HG02610 (cell line): ENCODE measurements at regions not wholly inside any gene's neighbourhood (a gene's known extent, or its start where the extent isn't known, plus 50 kb on each side); places are given as distances from the start of the nearest gene placed in this dataset.
"Not testable (repeated sequence)": the region's sequence is repeated elsewhere in the genome, so short reads cannot be mapped to it uniquely, and the experiment has no call there.

Experiments
- ATAC-seq: cut with Tn5 transposase; IDR thresholded peaks from one replicate; pipeline ENCODE4 v1.9.1; 2021; ENCODE audit warnings: mild to moderate bottlenecking, moderate library complexity; ENCODE audit not compliant: unreplicated experiment

DNA sequence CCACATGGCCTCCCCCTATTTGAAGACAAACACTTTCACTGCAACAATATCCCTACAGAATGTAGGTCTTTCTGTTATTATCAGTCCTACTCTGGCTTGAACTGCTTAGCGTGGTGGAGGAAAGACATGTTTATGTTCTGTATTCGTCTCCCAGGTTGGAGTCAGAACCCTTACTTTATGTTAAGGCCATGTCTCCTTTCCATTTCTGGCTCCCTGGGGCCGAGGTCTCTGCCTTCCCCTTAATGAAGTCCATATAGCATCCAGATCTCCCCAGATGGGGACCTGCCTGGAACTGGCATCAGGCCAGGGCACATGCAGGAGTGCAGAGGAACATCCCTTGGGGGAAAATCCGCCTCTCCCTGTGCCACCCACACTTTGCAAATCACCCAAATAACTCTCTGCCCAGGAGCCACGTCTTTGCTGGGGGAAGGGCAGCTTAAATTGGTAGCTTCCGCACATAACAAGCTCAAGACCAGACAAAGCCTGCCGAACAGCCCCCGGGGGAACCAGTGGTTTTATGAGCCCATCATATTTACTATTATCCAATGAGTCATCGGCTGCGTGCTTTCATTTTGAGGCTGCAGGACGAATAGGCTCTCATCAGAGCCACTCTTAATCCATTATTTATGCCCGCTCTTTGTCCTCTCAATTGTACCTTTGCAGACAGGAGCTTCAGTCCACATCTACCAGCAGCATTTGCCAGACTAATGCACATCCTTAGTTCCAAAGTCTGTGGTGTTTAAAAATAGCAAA is 237.0 kb downstream of the UACA start:
- ATAC-seq, result no peak

- no peak for ATAC-seq
These were observed 237.8 kb downstream of the UACA start for GRCh38 chr15:70525551-70525950.

GRCh38 chr15:70524470-70524869 is 238.9 kb downstream of the UACA start:
- no peak for ATAC-seq

DNA sequence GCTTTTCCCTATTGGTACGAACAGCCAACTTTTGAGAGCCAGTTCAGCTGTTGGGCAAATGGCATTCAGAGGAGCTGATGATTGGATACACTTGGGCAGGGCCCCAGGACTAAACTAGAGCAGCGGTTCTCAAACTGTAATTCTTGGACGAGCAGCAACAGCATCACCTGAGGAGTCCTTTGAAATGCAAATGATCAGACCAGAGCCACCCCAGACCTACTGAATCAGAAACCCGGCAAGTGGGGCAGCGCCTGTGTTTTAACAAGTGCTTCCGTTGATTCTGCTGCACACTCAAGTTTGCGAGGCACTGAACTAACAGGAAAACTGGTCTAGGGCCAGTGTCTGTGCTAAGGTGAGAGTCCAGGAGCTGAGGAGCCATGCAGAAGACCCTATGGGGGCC is 239.7 kb downstream of the UACA start:
- no peak for ATAC-seq

DNA sequence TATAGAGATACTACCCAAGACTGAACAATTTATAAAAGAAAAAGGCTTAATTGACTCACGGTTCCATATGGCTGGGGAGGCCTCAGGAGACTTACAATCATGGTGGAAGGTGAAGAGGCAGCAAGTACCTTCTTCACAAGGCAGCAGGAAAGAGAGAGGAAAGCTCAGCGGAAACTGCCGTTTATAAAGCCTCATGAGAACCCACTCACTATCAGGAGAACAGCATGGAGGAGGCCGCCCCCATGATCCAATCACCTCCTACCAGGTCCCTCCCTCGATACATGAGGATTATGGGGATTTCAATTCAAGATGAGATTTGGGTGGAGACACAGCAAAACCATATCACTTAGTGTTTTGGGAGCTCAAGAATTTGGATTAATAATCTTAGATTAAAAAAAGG is 240.2 kb downstream of the UACA start:
- ATAC-seq, result no peak

- ATAC-seq, result no peak
These were observed 240.9 kb downstream of the UACA start for GRCh38 chr15:70522323-70522966.

DNA sequence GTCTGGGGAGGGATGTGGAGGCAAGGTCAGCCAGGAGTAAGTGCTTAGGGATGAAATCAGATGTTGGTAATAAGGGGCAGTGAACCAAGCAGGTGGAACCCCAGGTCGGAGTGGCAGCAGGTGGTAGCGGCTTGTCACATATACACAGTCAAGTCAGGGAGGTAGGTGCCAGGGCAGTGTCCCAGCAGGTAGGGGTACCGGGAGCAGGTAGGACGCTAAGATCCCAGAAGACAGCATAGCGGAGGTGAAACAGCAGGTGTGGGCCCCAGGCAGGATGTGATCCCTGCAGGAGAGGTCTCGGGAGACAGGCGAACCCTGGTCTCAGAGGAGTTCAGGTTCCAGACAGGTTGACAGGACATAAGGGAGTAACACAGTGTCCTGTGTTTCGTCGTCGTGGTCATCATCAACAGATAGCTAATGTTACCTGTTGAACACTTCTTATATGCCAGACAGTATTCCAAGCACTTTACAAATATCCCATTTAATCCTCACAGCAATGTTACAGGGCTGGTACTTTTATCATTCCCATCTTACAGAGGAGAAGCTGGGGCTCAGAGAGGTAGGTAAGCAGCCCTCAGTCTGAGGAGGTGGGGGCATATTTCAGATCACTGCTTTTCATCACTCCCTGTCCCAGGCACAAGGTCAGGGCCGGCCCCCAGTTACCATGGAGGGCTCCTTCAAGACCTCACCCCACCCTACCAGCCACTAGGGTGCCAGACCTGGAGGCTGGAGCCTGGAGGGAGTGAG is 241.6 kb downstream of the UACA start:
- no peak for ATAC-seq

DNA sequence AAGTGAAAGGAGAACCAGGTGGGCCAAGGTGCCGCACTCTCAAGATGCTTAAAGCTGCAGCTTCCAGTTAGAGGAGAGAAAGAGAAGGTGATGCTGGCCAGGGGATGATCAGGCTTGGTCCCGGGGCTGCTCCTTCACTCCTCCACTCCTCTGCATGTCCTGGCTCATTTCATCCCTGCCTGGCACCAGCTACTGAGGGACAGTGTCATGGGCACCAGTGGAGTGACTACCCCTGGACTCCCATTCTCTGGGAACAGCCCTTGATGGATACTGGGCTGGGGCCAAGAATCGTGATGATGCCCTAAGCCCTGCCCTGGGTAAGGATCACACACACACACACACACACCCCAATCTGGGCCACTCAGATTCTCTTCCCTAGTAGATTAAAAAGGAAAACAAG is 243.7 kb downstream of the UACA start:
- ATAC-seq, result no peak

GRCh38 chr15:70519004-70519365 is 244.4 kb downstream of the UACA start:
- no peak for ATAC-seq

DNA sequence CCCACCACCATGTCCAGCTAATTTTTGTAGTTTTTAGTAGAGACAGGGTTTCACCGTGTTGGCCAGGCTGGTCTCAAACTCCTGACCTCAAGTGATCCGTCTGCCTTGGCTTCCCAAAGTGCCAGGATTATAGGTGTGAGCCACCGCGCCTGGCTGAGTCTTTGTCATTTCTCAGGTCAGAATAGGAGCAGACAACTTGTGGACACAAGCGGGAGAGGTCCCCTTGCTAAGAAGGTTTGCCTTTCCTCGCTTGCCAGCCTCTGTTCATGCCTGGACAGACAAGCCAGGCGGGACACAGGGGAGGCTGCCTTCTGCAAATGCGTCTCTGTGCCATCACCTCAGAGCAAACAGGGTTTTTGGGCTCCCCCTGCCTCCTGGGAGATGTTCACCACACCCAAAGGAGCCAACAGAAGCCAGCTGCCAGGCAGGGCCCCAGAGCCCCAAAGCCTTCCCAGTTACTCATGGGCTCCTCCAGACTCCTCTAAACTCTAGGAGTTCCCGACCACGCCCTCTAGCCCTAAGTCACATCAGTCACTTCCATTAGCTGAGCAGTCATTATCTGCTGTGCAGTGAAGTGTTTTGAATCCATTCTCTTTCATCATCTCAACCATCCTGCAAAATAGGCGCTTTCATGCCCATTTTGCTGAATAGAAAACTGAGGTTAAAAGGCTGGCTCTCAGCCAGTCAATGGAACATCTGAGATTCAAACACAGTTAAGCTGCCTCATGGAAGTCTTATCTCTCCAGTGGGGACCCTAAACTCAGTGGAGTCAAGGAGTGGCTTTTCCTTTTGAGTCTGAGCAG is 245.0 kb downstream of the UACA start:
- no peak for ATAC-seq

DNA sequence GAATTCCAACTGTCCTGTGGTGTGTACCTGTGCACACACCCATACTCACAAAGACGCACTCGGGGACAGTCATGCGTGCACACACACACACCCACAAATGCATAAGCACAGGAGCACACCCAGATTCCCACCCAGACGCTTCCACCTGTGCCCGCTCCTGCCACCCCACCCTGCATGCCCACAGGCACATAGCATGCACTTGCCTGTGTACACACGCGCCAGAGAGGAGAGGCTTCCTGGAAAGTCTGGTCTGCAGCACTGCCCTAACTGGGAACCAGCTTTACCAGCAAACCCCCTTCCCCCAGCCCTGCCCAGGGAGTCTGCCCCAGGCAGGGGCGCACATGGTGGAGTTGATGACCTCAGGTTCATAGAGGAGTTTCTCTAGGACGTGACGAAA is 246.2 kb downstream of the UACA start:
- ATAC-seq, result no peak

DNA sequence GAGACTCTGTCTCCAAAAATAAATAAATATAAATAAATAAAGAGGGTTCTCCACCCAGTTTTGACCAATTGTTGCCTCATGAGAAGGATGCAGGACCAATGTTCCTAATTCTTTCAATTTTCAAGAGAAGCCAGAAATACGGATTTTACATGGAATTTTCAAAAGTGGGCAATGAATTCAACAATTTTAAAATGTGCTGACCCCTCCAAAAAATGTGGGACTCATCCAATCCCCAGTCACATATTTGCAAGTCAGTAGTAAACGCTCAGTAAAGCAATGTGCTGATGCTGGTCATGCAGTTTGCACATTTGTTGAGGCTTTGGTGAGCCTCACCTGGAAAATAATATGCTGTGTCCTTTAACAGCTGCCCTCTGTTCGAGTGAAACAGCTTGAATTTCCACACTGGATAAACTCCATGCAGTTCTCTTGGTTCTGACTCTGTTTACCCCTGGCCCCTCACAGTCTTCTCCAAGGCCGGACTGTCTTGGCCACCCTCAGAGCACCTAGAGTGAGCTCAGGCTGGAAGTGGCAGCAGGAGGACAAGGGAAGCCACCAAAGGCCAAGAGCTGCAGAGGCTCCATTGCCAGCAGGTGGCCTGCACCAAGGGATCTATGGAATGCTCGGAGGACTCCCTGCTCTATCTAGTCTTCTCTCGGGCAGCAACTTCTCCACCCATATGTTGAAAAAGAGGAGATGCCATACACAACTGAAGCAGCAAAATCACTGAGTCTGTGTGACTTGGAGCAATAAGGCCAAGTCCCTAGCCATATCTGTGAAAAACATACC is 246.8 kb downstream of the UACA start:
- no peak for ATAC-seq

DNA sequence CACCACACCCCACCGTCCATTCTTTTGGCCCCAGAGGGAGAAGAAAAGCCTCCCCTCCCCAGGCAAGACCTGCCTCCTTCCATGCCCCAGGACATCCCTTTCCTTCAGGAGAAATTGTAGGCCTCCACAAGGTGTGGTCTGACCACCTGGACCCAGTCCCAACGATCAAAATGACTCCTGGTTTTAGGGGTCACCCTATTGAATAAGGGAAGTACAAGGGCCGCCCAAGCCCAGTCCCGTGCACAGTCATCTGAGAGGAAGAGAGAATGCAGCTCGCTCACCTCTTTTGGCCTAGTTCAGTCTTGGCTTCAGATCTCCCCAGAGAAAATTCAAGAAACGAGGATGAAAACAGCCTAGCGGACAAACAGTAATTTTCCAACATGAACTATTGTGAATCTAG is 249.1 kb downstream of the UACA start:
- no peak for ATAC-seq

DNA sequence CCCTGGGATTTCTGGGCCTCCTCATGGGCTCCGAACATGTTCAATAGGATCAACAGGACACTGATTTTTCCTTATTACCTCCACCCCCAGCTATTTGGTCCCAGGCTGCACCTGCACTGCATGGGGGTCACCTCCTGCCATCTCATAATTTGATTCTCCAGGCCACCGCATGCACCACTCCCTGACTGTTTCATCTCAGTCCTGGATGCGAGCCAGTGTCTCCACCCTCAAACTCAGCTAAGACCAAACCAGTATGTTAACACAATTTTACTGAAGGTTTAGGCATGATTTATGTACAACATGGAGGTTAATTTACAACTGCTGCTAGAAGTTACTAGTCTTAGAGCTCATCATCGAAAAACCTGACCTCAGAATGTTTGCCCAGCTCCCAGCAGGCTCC is 249.5 kb downstream of the UACA start:
- no peak for ATAC-seq

GRCh38 chr15:70512772-70513362 is 250.5 kb downstream of the UACA start:
- ATAC-seq, result peak; percentile 52

- ATAC-seq, result not testable (repeated sequence)
These were observed 251.3 kb downstream of the UACA start for GRCh38 chr15:70511972-70512587.

- no peak for ATAC-seq
These were observed 252.9 kb downstream of the UACA start for GRCh38 chr15:70510433-70510832.

GRCh38 chr15:70509731-70510143 is 253.6 kb downstream of the UACA start:
- ATAC-seq, result no peak

GRCh38 chr15:70509282-70509662 is 254.1 kb downstream of the UACA start:
- ATAC-seq, result no peak
